Stimulated activated CD8-positive, alpha-beta memory T cell treated with anti-CD3 and anti-CD28 coated beads, Interleukin-7, amount 100 ng/mL, for 4 hours (primary cell): ENCODE measurements at regions not wholly inside any gene's neighbourhood (a gene's known extent, or its start where the extent isn't known, plus 50 kb on each side); places are given as distances from the start of the nearest gene placed in this dataset.
A peak's percentile ranks its signal among the peaks of the same experiment; 100 is the strongest.

Source experiments
- DNase-seq, 2 donors: peaks; one replicate each; pipeline ENCODE4 v3.0.0-alpha.2; 2020; ENCODE audit warnings: low read depth in 2 of 2

DNA sequence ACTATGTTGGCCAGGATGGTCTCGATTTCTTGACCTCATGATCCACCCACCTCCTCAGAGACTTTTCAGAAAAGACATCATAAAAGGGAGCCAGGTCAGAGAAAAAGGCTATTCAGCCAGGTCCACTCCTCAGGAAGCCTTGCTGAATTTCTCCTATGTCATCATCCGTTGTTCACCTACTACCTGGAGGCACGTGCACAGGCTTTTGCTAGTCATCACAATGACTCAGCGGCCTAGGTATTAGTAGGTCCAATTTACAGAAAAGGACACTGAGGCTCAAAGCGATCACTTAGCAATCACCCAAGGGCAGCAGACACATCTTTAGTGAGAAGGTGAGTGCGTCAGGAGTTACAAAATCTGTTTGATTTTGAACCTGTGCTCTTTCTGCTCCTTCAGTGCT is 72.3 kb upstream of the RAD23B start:
- no peak for DNase-seq

DNA sequence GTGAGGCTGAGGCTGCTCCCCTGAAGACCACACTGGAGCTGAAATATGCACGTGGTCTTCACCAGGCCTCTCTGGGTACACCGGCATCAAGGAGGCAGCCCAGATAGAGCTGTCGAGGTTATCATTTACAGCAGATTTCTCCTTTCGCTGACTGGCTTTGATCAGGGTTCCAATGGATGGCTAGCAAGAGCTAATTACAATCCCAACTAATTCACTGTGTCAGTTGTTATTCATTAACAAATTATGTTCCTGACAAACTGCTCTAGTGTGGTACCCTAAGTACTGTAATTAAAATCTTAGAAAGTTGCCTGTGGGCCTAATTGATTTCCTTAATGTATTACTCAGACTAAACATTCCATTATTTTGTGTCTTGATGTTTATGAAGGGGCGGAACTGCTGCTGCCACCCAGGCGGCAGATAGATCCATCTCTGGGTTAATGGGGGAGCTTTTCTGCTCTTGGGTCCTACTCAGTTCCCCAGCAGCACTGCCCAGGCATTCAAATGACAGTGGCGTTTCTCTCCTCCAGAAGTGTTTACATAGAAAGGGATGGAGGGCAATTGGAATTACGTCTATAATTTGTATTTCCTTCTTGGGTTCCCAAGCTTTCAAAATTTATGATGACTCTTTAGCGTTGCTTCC is 71.7 kb upstream of the RAD23B start:
- no peak for DNase-seq

DNA sequence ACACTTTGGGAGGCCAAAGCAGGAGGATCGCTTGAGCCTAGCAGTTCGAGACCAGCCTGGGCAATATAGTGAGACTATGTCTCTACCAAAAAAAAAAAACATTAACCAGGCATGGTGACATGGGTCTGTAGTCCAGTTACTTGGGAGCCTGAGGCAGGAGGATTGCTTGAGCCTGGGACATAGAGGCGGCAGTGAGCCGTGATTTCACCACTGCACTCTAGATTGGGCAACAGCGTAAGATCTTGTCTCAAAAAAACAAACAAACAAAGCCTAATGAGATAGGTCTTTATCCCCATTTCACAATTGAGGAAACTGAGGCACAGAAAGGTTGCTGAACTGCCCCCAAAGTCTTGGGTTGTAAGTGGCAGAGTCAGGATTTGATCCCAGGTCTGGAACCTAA is 70.5 kb upstream of the RAD23B start:
- no peak for DNase-seq

DNA sequence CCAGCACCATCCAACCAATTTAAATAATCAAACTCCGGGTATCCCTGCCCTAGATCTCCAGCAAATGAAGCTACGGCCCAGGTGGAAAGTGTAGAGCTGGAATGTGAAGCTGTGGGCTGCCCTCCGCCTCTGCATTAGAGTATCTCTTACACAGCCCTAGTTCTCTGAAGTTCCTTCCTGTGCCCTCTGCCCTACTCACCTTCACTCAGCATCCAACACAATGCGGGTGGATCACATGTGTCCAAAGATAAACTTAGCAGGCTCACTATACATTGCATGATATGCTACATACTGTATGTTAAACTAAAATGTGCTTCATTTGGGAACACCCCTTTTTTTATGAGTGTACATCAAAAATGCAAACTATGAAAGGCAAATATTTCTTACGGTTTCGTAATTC is 70.0 kb upstream of the RAD23B start:
- DNase-seq: no peak

DNA sequence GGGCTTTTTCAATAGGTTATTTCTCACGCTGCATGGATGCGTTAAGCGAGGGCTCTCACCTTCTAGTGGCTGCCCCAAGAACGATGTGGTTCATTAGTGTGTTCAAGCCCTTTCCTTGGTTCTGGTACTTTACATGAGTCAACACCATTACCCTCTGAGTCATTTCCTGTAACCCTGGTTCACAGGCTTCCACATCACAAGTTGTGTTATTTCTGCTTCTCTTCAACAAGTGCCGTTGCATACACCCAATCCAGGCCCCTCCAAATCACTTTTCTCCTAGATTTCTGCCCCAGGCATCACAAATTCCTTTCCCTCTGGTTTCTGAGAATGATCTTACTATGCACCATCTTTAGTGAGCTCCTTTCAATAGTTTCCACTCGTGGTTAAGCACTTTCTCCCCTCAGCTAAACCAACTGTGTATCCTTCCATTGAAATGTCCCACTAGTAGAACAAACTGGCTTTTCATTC is 69.5 kb upstream of the RAD23B start:
- peak; percentile 13 to 25 for DNase-seq

DNA sequence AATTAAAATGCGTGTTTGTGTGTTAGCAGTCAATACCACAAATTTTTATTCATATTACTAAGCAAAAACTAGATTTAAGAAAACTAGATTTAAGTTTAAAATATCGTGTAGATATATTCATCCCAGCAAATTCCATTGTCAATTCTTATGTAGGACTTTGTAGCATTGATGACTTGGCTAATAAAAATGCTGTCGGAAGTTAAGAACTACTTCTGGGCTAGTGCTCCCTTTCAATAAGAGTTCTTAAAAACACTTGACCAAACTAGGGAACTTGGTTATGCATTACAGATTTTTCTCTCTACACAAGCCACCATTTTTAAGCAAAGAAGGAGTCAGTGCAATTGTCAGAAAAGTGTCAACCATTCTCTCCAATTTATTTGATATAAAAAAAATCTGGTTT is 68.7 kb upstream of the RAD23B start:
- no peak for DNase-seq

DNA sequence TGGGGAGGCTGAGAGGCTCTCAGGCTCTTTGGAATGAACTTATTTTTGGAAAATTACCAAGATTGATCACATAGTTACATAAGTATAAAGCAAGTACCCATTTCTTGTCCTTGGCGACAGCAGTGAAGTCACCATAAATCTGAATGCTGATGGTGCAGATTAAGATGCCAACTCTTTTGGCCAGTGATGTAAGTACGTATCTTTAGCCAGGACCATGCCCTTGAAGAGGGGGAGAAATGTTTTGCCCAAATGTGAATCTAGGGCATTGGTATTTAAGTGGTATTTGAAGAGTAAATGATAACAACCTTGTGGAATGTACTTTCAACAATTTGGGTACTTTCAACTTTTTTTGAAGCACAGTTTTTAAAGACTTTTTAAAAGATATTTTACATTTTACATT is 68.2 kb upstream of the RAD23B start:
- no peak for DNase-seq

DNA sequence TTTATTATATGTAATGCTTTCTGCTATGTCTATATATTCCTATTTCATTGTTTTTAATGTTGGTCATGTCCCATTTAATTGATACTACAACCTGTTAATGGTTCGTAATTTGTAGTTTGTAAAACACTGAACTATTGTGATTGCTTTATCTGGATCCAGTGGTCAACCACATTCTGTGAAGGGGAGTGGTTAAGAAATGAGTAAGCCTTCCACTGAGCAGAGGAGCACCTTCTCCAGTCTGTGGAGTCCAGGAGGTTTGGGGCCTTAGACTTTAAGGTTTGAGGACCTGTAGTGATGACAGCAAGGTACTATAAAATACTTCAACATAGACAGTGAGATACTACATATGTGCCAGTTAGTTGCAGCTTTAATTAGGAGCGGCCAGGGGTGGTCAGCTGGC is 67.7 kb upstream of the RAD23B start:
- no peak for DNase-seq

DNA sequence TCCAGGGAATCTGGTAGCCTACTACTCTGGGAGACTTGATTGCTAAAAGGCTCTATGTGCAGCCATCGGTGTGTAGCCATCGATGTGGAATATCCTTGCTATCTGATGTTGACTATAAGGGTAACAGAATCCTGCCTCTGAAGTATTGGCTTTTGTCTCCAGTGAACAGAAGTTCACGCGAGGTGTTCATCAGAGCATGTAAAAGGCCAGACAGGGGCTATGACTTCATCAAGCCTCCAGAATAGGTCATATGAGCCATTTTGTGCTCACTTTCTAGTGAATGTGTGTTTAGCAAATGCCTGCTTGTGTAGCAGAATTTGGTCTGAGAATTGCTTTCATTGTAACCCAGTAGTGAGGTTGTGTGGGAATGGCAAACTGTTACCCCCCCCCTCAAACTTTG is 66.8 kb upstream of the RAD23B start:
- DNase-seq: no peak

DNA sequence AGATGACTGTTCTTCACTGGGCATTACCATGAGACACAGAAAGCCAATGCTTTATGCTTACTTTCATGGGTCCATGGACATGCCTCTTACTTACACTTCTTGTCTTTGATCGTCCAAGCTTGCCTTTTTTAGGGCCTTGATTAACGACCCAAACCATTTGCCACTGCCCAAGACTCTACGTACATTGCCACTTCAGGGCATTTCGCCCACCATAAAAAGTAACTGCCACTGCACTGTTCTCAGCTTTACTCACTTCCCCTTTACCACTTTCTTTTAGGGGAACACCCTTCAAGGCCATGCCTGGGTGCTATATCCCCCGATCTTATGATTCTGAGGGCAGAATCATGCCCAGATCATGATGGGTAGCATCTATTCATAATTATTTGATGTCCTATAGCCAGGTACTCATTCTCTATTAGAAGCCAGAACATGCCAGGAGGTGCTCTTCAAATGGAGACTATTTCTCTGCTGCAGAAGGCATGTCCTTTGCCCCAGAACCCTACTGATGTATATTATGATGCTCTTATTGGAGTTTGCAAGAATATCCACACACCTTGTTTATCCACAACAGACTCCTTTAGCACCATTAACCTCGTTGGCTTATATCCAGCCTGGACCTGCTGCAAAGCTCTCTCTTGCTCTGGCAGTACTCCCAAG is 64.1 kb upstream of the RAD23B start:
- DNase-seq: no peak

DNA sequence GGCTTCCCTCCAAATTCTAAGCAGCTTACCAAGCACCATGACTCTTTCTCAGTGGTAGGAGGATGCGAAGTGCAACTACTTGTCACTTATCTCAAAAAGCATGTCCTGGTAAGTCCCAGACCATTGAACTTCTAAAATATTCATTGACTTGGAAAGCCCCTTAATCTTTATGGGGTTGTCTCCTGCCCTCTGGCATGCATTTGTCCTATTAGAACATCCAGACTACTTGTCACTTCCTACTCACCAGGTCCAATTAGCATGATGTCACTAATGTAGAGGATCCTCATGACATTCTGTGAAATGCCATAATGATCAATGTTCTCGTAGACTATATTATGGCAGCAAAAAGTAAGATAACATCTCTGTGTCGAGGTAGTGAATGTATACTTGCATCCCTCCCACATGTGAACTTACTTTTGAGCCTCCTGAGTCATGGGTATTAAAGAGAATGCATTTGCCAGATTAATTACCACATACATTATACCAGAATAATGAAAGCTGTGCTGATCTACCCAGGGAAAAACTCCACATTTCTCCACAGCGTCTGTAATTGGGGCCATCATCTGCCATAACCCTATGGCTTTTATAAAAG is 63.5 kb upstream of the RAD23B start:
- DNase-seq: no peak

DNA sequence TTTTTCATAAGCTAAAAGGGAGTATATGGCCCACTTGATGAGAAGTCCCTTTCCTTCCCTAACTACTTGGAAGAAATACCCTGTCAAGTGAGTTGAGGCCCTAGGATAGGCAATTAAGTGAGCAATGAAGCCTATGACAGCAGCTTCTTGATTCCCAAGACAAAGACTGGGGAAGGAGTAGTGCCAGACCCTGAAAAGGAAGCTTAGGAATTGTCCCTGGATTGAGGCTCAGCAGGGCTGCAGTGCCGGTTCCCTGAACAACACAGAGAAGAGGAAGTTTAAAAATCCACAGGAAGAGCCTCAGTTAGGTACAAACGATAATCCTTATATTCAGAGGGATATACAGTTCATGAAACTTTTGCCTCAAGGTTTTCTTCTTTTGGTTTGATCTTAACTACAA is 61.8 kb upstream of the RAD23B start:
- no peak for DNase-seq

DNA sequence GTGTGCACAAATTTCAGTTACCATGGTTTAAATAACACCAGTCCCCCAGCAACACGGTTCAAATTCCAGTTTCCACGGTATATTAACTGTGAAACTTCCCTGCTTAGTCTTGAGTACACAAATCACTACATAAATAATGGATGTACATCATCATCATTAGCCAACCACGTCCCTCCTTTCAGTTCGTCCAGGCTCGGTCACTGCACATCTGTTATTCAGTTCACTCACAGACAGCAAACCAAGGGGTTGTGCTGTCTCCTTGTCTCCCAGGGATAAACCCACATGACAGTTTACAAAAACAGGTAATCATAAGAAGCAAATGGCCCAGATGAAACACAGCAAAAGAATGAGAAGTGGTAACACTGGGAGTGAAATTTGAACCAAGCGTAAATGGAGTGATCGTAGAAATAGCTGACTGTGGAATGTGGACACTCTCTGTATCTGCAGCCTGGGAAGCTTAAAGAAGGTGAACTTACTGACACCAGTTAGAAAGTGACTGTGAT is 61.0 kb upstream of the RAD23B start:
- no peak for DNase-seq

DNA sequence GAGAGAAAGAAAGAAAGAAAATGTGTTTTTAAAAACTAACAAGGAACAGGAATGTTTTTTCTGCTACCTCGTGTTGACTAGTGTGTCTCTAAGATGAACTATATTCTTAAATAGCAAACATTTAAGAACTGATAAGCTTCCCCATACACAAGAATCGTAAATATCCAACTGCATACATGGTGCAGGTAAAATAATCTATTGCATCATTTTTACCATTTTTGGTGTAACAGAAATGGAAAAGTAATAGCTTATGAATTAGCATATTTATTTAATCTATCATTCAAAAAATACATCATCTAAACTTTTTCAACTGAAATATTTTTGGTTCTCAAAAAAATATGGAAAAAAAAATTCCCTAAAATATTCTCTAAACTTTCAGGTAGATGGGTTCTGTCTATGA is 59.7 kb upstream of the RAD23B start:
- no peak for DNase-seq

DNA sequence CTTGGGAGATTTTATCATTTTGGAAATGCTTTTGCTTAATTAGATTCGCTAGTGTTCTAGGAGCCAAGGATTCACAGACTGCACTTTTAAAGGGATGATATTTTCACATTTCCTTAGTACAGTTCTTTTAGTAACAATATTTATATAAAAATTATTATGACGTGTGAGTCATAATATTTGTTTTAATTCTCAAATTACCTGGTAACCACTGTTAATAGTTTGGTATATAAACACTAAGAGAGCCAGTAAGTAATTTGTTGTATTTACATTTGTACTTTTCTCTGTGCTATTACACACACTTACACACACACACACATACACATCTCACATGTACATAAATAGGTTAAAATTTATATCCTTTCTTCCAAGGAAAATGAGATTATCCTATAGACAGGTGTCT is 58.8 kb upstream of the RAD23B start:
- no peak for DNase-seq

DNA sequence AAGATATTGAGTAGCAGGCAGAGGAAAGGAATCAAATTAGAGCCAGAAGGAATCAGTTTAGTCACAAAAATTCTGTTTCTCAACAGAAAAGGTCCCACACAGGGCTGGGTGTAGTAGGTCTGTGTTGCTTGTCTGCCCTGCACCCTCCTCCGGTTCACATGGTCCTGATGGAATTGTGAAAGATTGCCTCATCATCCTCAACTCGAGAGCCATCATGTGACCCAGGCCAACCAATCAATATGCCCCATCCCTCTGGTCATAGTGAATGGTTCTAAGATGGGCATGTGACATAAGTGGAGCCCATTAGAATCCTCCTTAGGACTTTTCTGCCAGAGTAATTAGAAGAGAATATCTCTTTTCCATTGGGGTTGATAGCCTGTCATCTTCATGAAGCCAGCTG is 56.7 kb upstream of the RAD23B start:
- DNase-seq: no peak

DNA sequence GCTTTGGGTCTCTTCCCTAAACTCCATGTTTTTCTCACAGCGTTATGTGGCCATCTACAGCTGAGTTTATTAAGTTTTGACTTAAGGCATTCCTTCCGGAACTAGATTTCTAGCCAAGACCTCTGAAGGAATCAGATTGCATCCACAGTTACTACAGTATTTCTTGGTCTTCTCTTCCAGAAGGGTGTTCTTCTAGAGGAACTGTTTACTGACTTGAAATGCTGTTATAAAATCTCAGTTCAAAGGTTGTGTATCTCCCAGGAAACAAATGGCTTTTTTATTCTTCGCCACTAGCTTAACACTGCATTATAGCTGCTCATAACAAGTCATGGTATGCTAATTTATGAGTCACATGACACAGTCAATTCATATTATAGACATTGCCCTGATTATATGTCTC is 55.3 kb upstream of the RAD23B start:
- DNase-seq: no peak

DNA sequence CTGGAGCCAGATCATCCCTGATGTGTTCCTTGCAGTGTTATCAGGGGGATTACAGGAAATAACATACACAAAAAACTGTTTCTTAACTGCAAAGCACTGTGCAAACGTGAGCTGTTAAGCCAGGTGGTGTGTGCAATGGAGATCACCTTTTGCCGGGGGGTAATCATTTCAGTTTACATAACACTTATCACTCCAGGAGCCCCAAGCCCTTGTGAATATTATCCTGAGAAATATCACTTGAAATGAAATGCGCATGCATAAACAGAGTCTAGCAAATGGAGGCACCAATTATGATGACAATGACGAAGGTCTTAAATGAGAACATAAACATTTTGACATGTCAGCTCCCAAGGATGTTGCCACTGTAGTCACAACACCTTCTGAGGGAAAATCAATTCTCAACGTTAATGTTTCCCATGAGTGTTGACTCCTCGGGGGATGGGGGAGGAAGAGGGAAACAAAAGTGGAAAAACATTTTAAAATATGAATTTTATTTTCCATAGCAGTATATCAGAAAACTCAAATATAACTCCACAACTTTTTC is 54.5 kb upstream of the RAD23B start:
- DNase-seq: no peak

DNA sequence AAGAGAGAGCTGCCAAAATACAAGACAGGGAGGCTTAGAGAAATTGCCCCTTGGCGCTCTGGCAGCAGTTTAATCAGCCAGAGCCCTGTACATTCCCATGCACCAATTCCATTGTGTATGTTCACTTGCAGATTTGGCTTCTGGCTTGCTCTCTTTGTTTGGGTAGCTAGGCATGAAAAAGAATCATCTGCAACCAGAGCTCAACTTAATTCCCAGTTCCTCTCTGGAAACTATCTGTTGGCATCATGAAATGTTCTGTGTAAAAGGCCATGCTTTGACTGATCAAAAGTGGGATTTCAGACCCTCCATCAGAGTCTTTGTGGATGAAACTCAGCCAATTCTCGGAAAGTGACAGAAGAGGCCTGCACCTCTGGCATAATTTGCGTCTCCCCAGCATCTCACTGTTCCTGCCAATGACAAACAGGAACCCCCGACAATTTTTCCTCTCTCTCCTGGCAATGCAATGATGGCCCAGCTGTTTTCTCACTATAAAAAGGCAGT is 53.8 kb upstream of the RAD23B start:
- DNase-seq: no peak
